PC-3 (cell line): ENCODE measurements at regions not wholly inside any gene's neighbourhood (a gene's known extent, or its start where the extent isn't known, plus 50 kb on each side); places are given as distances from the start of the nearest gene placed in this dataset.

Source experiments
- ATAC-seq: fragments of 200-7000 bp; cut with Tn5 transposase; 2 replicates; pipeline ENCODE4 v1.9.1; 2020; ENCODE audit warnings: mild to moderate bottlenecking, moderate library complexity
- BruUV-seq: library from RNA; stranded (reverse); fragments of 400-500 nt; replicated peaks from 2 replicates; lab custom pipeline; 2021; lab: Mats Ljungman, UMichigan
- CTCF ChIA-PET: fragments of 300-600 bp; sonication (Branson Sonifier 250); formaldehyde crosslinking; loops from one replicate; lab custom pipeline; 2022; ENCODE audit warnings: antibody characterized with exemption; lab: Charles Lee
- POLR2A ChIA-PET: fragments of 300-600 bp; sonication (Branson Sonifier 250); formaldehyde crosslinking; loops from one replicate; lab custom pipeline; 2022; ENCODE audit warnings: antibody characterized with exemption; ENCODE audit not compliant: unreplicated experiment; lab: Charles Lee
- DNase-seq: peaks from one replicate; pipeline ENCODE4 v3.0.0-alpha.2; 2015
- H2AFZ ChIP-seq: fragments of 300-600 bp; sonication (generic); 2 replicates; pipeline ENCODE4 v1.6.0; 2016; ENCODE audit warnings: antibody characterized with exemption, low read length
- H3F3A ChIP-seq: fragments of 300-600 bp; sonication (generic); one replicate; pipeline ENCODE4 v1.6.0; 2017; ENCODE audit warnings: antibody characterized with exemption, low read length, control low read depth, mild to moderate bottlenecking; ENCODE audit not compliant: unreplicated experiment
- H3K27ac ChIP-seq: fragments of 300-600 bp; sonication (generic); 2 replicates; pipeline ENCODE4 v1.5.1; 2016; ENCODE audit warnings: mild to moderate bottlenecking, low read length
- H3K27me3 ChIP-seq: fragments of 300-600 bp; sonication (generic); 2 replicates; pipeline ENCODE4 v1.6.1; 2016; ENCODE audit warnings: low read length, mixed read lengths
- H3K36me3 ChIP-seq: fragments of 300-600 bp; sonication (generic); 2 replicates; pipeline ENCODE4 v1.6.1; 2016; ENCODE audit warnings: low read depth, mixed run types, low read length, mixed read lengths
- H3K4me1 ChIP-seq: fragments of 300-600 bp; sonication (generic); 2 replicates; pipeline ENCODE4 v1.5.1; 2016; ENCODE audit warnings: low read length; ENCODE audit not compliant: insufficient read depth
- H3K4me2 ChIP-seq: fragments of 300-600 bp; sonication (generic); 2 replicates; pipeline ENCODE4 v1.6.0; 2016; ENCODE audit warnings: low read length
- H3K4me3 ChIP-seq: fragments of 300-600 bp; sonication (generic); 2 replicates; pipeline ENCODE4 v1.5.1; 2016; ENCODE audit warnings: mild to moderate bottlenecking, low read length, mixed read lengths
- H3K79me2 ChIP-seq: fragments of 300-600 bp; sonication (generic); 2 replicates; pipeline ENCODE4 v1.6.1; 2017; ENCODE audit warnings: low read length, mixed read lengths
- H3K9ac ChIP-seq: fragments of 300-600 bp; sonication (generic); 2 replicates; pipeline ENCODE4 v1.6.0; 2016; ENCODE audit warnings: mild to moderate bottlenecking, low read length
- H3K9me2 ChIP-seq: fragments of 300-600 bp; sonication (generic); replicated peaks from 2 replicates; pipeline ENCODE4 v1.6.1; 2016; ENCODE audit warnings: mixed run types, low read length, mixed read lengths
- H3K9me3 ChIP-seq: fragments of 300-600 bp; sonication (generic); 2 replicates; pipeline ENCODE4 v1.6.1; 2016; ENCODE audit warnings: low read length, mixed read lengths
- H4K20me1 ChIP-seq: fragments of 300-600 bp; sonication (generic); 2 replicates; pipeline ENCODE4 v1.6.1; 2016; ENCODE audit warnings: low read length, mixed read lengths
- CTCF ChIP-seq: fragments of 300-600 bp; sonication (generic); conservative IDR thresholded peaks from 2 replicates; pipeline ENCODE4 v1.5.1; 2017; ENCODE audit warnings: antibody characterized with exemption, low read depth, mild to moderate bottlenecking, low read length
- EZH2 ChIP-seq: fragments of 300-600 bp; sonication (generic); IDR thresholded peaks from one replicate; pipeline ENCODE4 v1.6.1; 2017; ENCODE audit warnings: antibody characterized with exemption, mild to moderate bottlenecking, low read length; ENCODE audit not compliant: unreplicated experiment
- EZH2phosphoT487 ChIP-seq: fragments of 300-600 bp; sonication (generic); IDR thresholded peaks from 2 replicates; pipeline ENCODE4 v1.6.1; 2018; ENCODE audit warnings: mild to moderate bottlenecking, antibody characterized with exemption, low read length, borderline replicate concordance
- intact Hi-C: fragments of 100-400 bp; cut with micrococcal nuclease; formaldehyde crosslinking; loops from 2 replicates; pipeline ENCODE4 v1.9.0; 2023

- Histone ChIP-seq H3K36me3 (no peaks in the 10 kb centered on the region), H3K9me3 (no peaks in the 10 kb centered on the region), H3K4me2 (0 out of 2 replicates have a peak overlapping the region, but pooled peaks have one; percentile 7), H3K4me1 (peaks cover 6% of the 10 kb centered on the region; the same call in 1 of the 2 replicates), H3K9me2 (no peaks in the 10 kb centered on the region), H3K4me3 (no peak overlapping the region), H3K27me3 (no peaks in the 10 kb centered on the region), H3K9ac (no peak overlapping the region), H2AFZ (no peak overlapping the region), H3K27ac (no peak overlapping the region), H3K79me2 (no peaks in the 10 kb centered on the region), H4K20me1 (no peaks in the 10 kb centered on the region), H3F3A (no peaks in the 10 kb centered on the region)
- BruUV-seq: no TSS peak
- POLR2A ChIA-PET: no interaction called here
- DNase-seq (peak; percentile 21), ATAC-seq (no peak)
- intact Hi-C loops: no loop called here
- CTCF ChIA-PET: no interaction called here
- TF ChIP-seq CTCF (no peak), EZH2phosphoT487 (no peak), EZH2 (no peak)
Observed at GRCh38 chr16:88303890-88304819, 78.6 kb upstream of the ZNF469 start.

- Histone ChIP-seq H3K79me2 (no peaks in the 10 kb centered on the region), H3K4me2 (no peak overlapping the region), H2AFZ (no peak overlapping the region), H3K27ac (no peak overlapping the region), H3K9me3 (no peaks in the 10 kb centered on the region), H3K27me3 (no peaks in the 10 kb centered on the region), H3F3A (no peaks in the 10 kb centered on the region), H3K4me3 (no peak overlapping the region), H4K20me1 (no peaks in the 10 kb centered on the region), H3K36me3 (no peaks in the 10 kb centered on the region), H3K9ac (no peak overlapping the region), H3K9me2 (no peaks in the 10 kb centered on the region), H3K4me1 (peaks cover 10% of the 10 kb centered on the region; the same call in 1 of the 2 replicates)
- DNase-seq (no peak), ATAC-seq (no peak)
- BruUV-seq: no TSS peak
- ChIA-PET CTCF (no interaction called here), POLR2A (no interaction called here)
- intact Hi-C loops: no loop called here
- TF ChIP-seq EZH2: no peak
- TF ChIP-seq CTCF: no peak
- no peak for TF ChIP-seq EZH2phosphoT487
Observed at GRCh38 chr16:88305176-88305575, 77.6 kb upstream of the ZNF469 start.

GRCh38 chr16:88306411-88306810 lies 76.3 kb upstream of the ZNF469 start:
- no peak overlapping the region for H3K4me2 ChIP-seq
- BruUV-seq: no TSS peak
- H3F3A ChIP-seq: no peaks in the 10 kb centered on the region
- ChIA-PET POLR2A (no interaction called here), CTCF (no interaction called here)
- DNase-seq: no peak
- no peak overlapping the region for H2AFZ ChIP-seq
- H3K9ac ChIP-seq: no peak overlapping the region
- no peaks in the 10 kb centered on the region for H3K9me3 ChIP-seq
- no peaks in the 10 kb centered on the region for H3K36me3 ChIP-seq
- H3K4me3 ChIP-seq: no peak overlapping the region
- H3K4me1 ChIP-seq: peaks cover 10% of the 10 kb centered on the region; the same call in 1 of the 2 replicates
- ATAC-seq: no peak
- H3K79me2 ChIP-seq: no peaks in the 10 kb centered on the region
- no peaks in the 10 kb centered on the region for H3K27me3 ChIP-seq
- TF ChIP-seq EZH2: no peak
- no peak for TF ChIP-seq EZH2phosphoT487
- TF ChIP-seq CTCF: no peak
- H3K27ac ChIP-seq: no peak overlapping the region
- intact Hi-C loops: no loop called here
- no peaks in the 10 kb centered on the region for H4K20me1 ChIP-seq
- H3K9me2 ChIP-seq: no peaks in the 10 kb centered on the region
